WI38 (cell line): ENCODE measurements at regions not wholly inside any gene's neighbourhood (a gene's known extent, or its start where the extent isn't known, plus 50 kb on each side); places are given as distances from the start of the nearest gene placed in this dataset.

Source experiments
- H3K4me3 ChIP-seq: 2 replicates; pipeline ENCODE4 v1.5.1; 2011; ENCODE audit warnings: low read depth, mild to moderate bottlenecking, control low read depth, low read length
- CTCF ChIP-seq: IDR thresholded peaks from 2 replicates; pipeline ENCODE4 v1.5.1; 2012; ENCODE audit warnings: low read depth, mild to moderate bottlenecking, control low read depth, low read length

- no peak for TF ChIP-seq CTCF
- no peak overlapping the region for H3K4me3 ChIP-seq
These were observed 309.4 kb upstream of the ZC3H12C start for GRCh38 chr11:109783840-109784239.

- no peak for TF ChIP-seq CTCF
These were observed 308.7 kb upstream of the ZC3H12C start for GRCh38 chr11:109784536-109784935.

GRCh38 chr11:109785198-109785597, 308.0 kb upstream of the ZC3H12C start:
- no peak overlapping the region for H3K4me3 ChIP-seq
- no peak for TF ChIP-seq CTCF

More at GRCh38 chr11:109784536-109784935, 308.7 kb upstream of the ZC3H12C start:
- no peak overlapping the region for H3K4me3 ChIP-seq

GRCh38 chr11:109785714-109786113, 307.5 kb upstream of the ZC3H12C start:
- no peak overlapping the region for H3K4me3 ChIP-seq
- TF ChIP-seq CTCF: no peak

- no peak for TF ChIP-seq CTCF
- H3K4me3 ChIP-seq: no peak overlapping the region
These were observed 304.2 kb upstream of the ZC3H12C start for GRCh38 chr11:109788948-109789490.

GRCh38 chr11:109789901-109790300, 303.3 kb upstream of the ZC3H12C start:
- TF ChIP-seq CTCF: no peak

GRCh38 chr11:109791337-109791736, 301.9 kb upstream of the ZC3H12C start:
- no peak for TF ChIP-seq CTCF
- no peak overlapping the region for H3K4me3 ChIP-seq

More at GRCh38 chr11:109789901-109790300, 303.3 kb upstream of the ZC3H12C start:
- H3K4me3 ChIP-seq: no peak overlapping the region
